ENCODE measurements at regions not wholly inside any gene's neighbourhood (a gene's known extent, or its start where the extent isn't known, plus 50 kb on each side); places are given as distances from the start of the nearest gene placed in this dataset.

DNA sequence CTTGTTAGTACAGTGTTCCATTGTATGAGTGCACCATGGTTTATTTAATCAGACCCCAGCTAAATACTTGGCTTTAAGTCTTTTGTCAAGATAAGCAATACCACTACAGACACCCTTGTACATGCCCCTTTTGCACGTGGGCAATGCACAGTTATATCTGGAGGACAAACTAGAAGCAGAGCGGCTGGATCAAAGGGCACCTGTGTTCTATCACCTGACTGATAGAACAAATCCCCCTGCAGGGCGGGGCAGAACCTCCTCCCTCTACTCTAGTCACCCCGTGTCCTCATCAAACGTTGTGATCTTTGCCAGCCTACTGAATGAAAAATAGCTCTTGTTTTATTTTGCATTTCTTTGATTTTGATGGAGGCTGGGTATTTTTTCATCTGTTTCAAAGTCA is 314.9 kb downstream of the TLE3 start:
- DNase-seq (ENCODE audit: insufficient read length, low spot score): no peak
- TF ChIP-seq, protein P1, sequence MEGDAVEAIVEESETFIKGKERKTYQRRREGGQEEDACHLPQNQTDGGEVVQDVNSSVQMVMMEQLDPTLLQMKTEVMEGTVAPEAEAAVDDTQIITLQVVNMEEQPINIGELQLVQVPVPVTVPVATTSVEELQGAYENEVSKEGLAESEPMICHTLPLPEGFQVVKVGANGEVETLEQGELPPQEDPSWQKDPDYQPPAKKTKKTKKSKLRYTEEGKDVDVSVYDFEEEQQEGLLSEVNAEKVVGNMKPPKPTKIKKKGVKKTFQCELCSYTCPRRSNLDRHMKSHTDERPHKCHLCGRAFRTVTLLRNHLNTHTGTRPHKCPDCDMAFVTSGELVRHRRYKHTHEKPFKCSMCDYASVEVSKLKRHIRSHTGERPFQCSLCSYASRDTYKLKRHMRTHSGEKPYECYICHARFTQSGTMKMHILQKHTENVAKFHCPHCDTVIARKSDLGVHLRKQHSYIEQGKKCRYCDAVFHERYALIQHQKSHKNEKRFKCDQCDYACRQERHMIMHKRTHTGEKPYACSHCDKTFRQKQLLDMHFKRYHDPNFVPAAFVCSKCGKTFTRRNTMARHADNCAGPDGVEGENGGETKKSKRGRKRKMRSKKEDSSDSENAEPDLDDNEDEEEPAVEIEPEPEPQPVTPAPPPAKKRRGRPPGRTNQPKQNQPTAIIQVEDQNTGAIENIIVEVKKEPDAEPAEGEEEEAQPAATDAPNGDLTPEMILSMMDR (IDR thresholded peaks at IDR 0.05; ENCODE audit: insufficient read depth, missing control alignments): no peak
- no peak for FAIRE-seq

DNA sequence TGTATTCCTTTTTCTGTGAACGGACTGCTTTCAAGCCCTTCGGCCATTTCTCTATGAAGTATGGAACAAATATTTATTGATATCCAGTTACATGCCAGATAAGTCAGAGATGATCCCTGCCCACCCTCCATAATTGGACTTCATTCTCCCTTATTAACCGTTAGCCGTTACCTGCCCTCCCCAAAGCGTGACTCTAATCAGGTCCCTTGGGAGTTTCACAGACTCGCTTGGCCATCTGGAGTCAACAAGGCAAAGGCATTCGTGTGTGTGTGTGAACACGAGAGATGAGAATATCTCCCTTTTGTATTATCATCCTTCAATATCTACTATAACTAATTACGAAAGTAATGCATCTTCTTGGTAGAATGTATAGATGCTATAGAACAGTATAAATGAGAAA is 314.5 kb downstream of the TLE3 start:
- TF ChIP-seq, protein P1 (IDR thresholded peaks at IDR 0.05; ENCODE audit: insufficient read depth, missing control alignments): no peak
- FAIRE-seq (peak; percentile 92), DNase-seq (ENCODE audit: insufficient read length, low spot score) (peak; percentile 41)

DNA sequence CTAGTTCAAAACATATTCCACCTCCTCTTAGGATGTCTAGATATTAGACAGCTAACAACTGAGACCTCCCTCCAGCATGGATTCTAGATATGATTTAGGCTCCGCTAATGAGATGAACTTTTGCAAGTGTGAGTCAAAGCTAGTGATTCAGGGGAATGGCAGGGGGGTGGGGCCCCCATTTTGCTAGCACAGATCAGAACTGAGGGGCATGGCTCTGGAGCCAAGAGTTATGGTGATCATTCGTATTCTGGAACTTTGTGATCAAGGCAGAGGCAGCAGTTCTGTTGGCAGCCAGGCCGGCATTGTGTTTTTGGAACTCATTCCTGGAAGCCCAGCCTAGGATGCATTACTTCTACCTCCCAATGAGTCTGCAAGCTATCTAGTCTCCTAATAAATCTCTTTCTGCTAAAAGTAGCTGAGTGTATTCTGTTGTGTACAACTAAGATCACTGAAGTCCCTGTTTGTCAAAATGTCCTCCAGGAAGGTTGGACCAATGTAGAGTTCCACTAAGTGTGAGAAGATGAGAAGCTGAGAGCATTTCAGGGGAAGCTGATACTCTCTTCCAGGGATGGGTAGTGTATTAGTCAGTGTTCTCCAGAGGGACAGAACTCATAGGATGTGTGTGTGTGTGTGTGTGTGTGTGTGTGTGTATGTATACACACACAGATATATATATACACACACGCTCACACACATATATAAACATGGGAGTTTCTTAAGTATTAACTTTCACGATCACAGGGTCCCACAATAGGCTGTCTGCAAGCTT is 312.7 kb downstream of the TLE3 start:
- no peak for FAIRE-seq
- no peak for DNase-seq (ENCODE audit: insufficient read length, low spot score)

DNA sequence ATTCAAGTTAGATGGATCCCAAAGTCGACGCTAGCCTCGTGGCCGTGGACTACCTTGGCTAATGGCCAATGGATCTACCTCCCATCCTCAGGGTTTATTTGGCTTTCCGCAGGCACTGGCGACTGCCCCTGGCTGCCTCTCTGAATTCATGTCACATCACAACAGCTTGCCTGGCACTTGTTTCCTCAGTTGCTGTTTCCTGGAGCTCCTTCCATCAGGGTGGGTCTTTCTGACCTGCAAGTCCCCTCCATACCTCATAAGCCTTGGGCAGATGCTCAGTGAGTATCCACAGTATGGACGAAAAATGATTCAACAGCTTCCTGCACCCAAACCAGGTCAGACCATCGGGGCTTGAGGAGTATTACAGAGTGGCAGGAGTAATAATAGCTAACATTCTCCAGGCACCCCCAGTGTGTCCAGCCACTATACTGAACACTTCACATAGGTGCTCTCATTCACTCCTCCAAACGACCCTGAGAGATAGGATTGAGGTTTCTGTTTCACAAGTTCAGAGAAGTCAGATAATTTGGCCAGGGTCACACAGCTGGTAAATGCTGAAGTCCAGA is 311.5 kb downstream of the TLE3 start:
- TF ChIP-seq, protein P1 (IDR thresholded peaks at IDR 0.05; ENCODE audit: insufficient read depth, missing control alignments): no peak
- FAIRE-seq: no peak
- no peak for DNase-seq (ENCODE audit: insufficient read length, low spot score)

More for the DNA sequence above, 312.7 kb downstream of the TLE3 start:
- TF ChIP-seq, protein P1 (IDR thresholded peaks at IDR 0.05; ENCODE audit: insufficient read depth, missing control alignments): no peak

DNA sequence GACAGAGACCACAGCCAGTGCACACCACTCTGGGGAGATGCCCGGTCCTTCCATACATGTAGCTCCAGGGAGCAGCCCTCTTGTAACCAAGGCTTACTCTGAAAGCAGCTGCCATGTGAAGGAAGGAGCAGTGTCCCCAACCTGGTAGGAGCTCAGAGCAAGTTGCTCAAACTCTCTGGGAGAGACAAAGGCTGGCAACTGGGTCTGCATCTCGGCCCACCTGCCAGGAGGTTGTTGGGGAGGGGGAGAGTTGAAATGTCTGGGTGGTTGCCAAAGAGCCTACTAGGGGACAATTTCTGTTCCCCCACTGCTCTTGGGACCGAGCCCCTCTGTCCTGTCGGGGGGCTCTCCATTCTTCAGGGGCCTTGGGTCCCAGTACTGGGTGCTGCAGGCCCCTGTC is 309.9 kb downstream of the TLE3 start:
- no peak for DNase-seq (ENCODE audit: insufficient read length, low spot score)
- FAIRE-seq: no peak
- TF ChIP-seq, protein P1 (IDR thresholded peaks at IDR 0.05; ENCODE audit: insufficient read depth, missing control alignments): no peak

DNA sequence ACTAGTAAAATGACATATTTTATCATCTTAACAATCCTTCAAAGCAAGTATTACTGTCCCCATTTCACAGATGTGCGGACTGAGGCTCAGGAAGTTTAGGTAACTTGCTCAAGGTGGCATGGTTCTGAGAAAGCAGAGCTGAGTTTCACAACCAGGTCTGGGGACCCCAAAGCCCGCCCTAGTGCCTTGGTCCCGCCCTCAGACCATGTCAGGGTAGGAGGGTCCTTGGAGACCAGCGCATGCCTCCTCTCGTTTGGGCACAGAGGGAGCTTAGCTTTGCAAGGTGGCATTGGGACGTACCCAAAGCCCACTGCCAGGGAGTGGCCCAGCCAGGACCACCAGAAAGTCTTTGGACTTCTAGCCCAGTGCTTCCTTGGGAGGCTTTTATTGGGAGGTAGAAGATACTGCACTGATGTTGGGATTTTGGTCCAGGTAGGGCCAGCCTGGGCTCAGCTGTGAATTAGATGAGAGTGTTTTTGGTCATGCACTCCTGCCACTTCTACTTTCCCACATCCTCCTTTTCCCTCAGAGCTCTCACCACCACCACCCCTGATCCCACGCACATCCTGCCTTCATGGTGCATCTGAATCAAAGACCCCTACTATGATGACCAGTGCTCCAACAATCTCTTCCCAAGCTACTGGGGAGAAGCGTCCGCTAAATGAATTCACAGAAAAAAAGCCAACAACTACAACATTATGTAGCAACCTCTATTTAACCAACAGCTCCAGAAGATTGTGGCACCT is 307.9 kb downstream of the TLE3 start:
- DNase-seq (ENCODE audit: insufficient read length, low spot score): no peak
- FAIRE-seq: no peak
- TF ChIP-seq, protein P1 (IDR thresholded peaks at IDR 0.05; ENCODE audit: insufficient read depth, missing control alignments): no peak

All from D721Med (cell line).